Right renal pelvis (tissue), 4 donors: ENCODE measurements at regions not wholly inside any gene's neighbourhood (a gene's known extent, or its start where the extent isn't known, plus 50 kb on each side); places are given as distances from the start of the nearest gene placed in this dataset.

Experiments
- DNase-seq, 4 donors: peaks; one replicate each; pipeline ENCODE4 v3.0.0-alpha.2; 2013; ENCODE audit warnings: low read depth in 4 of 4, low spot score in 3 of 4, missing footprints in 1 of 4

DNA sequence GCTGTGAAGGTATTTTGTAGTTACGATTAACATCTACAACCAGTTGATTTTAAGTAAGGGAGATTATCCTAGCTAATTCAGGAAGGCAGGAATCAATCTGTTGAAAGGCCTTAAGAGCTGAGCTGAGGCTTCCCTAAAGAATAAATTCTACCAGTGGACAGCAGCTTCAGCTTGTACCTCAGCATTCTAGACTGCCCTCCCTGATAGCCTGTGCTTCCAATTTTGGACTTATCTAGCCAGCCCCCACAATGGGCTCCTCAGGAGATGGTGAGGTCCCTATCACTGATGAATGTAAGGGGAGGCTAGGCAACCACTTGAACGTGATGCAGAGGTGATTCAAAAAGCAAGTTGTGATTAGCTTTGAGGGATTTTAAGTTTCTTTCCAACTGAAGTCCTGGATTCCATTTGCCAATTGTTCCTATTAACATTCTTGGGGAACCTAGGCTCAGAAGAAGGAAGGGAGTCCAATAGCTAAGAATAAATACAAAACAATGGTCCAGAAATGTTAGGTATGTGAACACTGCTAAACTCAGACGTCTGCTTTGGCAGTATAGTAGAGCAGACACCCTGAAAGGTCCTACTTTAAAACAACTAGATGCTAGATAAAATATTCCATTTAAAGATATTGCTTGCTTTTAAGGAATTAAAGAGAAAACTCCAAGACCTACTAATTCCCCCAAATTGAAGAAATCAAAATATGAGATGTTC is 404.3 kb upstream of the TENM4 start:
- no peak for DNase-seq

DNA sequence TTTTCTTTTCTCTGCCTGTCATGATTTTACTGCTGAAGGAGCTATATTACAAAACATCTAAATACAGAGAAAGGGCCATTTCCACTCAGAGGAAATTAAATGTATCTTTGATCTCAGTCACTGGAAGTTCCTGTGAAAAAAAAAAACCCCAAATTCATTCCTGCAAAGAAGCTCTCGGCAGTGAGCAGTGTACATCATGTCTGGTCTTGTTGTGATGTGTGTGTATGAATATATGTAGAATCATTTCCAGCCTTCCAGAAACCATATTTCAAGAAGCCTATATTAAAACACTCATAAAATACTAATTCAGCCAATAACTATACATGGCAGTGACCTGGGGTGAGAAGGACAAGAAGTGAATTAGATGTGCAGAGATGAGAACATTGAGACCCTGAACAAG is 393.2 kb upstream of the TENM4 start:
- no peak for DNase-seq

DNA sequence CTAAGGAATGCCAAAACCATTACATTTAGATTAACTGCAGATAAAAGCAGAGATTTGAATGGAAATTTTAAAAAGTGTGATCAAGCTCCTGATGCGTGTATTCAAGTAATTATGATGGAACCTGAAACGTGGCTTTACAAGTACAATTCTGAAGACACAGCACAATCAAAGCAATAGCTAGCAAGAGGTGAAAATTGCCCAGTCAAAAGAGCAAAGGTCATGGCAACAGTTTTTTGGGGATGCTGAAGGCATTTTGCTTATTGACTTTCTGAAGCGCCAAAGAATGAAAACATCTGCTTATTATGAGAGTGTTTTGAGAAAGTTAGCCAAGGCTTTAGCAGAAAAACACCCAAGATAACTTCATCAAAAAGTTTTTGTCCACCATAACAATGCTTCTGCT is 389.6 kb upstream of the TENM4 start:
- no peak for DNase-seq

DNA sequence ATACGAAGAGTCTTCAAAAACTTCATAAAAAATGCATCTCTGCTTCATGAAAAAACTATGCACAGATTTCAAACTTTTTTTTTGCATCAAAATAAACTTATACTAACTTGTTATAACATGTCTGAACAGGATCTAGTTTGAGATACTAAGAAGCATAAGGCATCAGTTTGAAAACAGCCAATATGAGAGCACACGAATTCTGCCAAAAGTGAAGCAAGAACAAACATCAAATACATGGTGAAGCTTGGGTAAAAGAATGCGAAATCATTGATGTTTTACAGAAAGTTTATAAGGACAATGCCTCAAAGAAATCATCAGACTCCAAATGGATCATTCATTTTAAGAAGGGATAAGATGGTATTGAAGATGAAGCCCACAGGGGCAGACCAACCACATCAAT is 389.1 kb upstream of the TENM4 start:
- no peak for DNase-seq

DNA sequence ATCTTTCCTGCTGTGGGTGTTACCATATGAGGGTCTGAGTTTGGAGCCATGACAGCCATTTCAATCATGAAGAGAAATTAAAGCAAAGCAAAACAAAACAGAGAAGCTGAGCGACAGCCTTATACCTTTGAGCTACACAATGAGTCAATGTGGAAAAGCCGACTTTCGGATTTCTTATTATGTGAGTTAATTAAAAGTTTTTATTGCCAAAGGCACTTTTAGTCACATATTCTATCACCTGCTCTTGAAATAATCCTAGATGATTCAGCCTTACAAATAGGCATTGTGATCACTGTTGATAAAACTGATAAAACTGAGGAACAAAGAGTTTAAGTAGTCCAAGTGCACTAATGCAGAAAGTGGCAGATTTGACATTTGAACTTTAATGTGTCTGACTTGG is 381.9 kb upstream of the TENM4 start:
- no peak for DNase-seq

DNA sequence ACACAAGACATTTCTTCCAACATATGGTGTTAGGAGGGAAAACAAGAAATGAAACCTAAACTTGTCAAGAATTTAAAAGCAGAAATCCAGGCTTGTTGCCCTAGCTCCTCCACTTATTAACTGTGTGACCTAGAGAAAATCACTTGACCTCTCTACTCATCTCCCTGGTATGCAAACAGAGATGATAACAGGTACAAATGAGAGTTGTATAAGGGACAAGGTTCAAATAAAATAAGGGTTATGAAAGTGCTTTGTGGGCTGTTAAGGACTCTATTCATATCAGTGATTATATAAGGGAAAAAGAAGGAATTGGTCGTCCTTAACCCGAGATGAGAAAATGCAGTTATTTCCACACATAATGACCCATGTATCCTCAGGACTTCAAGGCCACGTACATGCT is 372.7 kb upstream of the TENM4 start:
- no peak for DNase-seq

DNA sequence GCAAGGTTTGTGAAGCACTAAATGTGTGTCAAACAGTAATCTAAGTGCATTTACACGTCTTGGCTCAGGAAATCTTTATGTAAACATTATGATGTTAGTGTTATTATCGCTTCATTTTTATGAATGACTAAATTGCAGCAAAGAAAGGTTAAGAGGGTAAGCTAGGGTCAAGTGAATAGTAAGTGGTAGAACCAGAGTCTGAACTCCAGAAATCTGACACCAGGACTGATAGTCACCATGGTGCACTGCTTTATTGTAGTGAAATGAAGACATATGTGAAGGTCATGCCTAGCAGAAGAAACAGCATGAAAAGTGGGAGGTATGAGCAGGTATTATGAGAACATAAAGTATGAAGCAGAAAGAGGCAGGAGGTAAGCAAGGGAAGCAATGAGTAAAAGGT is 368.7 kb upstream of the TENM4 start:
- no peak for DNase-seq

DNA sequence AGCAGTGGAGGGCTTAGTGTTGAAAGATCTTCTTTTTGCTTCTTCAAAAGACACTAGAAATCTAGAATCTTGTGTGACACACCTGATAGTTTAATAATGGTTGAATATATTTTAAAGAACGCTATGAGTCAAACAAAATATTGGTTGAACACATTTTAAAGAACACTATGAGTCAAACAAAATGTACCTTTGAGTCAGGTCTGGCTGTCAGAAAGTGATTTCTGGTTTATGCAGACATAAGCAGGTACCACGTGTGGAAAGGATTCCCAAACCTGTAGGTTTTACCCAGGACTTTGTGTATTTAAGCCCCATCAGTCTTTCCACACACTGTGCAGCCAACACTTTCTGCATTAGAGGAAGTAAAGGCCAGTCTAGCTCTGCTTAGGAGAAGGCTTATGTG is 366.7 kb upstream of the TENM4 start:
- no peak for DNase-seq

DNA sequence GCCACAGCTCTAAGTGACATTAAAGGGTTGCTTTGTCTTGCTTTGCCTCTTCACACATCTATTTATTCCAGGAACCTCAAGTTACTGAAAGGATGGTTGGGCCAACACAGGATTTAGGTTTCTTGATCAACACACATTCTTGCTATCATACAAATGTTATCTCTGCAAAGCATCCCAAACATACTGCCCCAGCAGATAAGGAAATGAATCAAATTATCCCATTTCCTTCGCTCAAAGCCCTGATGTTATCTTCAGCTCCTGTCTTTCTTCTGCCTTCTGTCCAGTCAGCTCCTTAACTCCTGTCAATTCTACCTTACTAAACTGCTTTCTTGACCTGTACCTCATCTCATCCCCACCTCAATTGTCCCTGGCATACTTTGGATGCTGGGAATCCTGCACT is 355.9 kb upstream of the TENM4 start:
- DNase-seq = no peak

DNA sequence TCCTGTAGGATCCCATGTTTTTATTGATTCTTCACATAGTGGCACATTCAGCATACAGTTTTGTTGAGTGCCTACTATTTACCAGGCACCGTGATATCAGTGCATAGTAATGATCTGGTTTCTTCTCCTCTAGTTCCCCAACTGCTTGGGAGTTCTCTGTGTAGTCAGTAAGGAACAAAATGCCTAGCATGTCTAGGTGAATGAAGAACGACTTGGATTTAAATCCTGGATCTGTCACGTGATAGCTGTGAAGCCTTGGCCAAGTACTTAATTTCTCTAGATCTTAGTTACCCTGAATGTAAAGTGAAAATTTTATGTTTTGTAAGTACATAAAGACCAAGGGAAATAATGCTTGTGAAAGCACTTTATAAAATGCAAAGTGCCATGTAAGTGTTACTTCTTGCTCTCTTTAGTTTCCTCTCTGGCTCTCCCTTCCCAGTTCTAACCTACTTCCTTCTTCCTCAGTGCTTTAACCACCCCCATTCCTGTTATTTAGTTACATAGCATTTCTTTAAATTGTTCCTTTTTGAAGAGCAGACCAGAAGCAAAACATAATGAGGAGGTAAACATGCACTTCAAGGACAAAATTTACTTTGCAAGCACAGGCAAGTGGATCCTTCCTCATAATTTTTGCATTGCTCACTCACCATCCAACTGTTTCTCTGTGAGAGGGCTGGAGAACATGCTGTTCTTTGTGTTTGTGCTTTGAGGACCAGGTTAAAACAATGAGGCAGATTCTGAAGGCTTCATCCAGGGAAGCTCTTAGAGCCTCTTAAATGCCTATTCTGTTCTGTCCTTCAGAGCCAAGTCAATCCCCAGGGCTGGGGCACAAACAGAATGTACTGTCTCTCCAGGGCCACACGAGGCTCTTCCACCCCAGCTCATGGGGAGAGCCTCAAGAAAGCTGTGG is 353.9 kb upstream of the TENM4 start:
- no peak for DNase-seq

DNA sequence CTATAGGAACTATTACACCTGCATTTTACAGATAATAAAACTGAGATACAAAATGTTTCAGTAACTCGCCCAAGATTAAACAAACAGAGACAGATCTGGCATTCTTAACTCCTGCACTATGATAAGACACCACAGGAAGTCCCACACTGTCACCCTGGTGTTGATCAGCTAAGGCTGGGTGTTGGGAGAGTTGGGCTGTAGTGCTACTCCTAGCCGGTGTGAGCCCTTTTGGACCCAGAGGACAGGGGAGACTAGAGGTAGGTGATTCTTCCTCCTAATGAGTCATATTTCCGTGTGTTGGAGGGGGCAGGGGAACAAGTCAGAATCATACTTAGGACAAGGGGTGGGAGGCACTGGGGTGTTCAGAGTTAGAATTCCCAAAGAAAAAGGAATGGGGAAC is 353.2 kb upstream of the TENM4 start:
- DNase-seq = no peak

DNA sequence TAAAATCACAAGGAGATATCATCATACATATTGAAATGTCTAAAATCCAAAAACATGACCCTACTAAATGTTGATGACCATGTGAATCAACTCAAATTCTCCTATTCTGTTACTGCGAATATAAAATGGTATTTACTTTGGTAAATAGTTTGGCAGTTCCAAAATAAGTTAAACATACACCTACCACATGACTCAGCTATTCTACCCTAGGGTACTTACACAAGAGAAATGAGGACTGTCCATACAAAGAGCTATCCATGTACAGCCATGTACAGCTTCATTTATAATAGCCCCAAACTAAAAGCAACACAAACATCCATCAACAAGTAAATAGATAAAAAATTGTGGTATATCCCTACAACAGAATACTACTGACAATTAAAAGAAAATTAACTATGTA is 346.1 kb upstream of the TENM4 start:
- no peak for DNase-seq

DNA sequence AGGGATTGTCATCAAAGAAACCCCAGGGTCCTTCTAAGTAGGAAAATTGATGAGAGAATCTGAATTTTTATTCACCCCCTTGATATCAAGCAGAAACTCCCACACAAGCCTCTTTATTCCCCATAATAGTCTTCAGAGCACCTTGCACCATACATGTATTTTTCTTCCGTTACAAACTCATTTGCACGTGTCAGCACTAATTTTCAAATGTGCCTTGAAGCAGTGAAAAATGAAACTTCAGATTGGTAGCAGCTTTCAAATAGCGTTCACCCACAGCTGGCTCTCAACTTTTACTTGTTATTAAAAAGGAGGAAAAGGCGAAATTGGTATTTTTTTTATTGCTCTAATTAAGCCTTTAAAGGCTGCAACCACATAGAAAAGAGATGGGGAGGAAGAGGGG is 343.0 kb upstream of the TENM4 start:
- no peak for DNase-seq

DNA sequence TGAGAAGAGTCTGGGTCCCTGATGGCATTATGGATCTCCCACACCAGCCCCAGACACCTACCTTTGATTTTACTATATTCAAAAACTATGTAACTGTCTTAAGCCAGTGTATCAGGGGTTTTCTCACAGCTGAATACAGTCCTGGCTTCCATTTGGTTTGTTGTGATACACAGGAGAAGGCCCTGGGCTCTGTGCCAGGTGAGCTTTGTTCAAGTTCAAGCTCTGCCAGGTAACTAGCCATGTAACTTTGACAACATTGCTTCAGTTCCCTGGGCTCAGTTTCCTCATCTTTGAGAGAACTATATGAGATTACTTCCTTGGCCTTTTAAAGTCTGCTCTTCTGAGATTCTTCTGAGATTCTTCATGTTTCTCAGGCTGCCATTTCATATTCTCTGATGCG is 327.5 kb upstream of the TENM4 start:
- no peak for DNase-seq

DNA sequence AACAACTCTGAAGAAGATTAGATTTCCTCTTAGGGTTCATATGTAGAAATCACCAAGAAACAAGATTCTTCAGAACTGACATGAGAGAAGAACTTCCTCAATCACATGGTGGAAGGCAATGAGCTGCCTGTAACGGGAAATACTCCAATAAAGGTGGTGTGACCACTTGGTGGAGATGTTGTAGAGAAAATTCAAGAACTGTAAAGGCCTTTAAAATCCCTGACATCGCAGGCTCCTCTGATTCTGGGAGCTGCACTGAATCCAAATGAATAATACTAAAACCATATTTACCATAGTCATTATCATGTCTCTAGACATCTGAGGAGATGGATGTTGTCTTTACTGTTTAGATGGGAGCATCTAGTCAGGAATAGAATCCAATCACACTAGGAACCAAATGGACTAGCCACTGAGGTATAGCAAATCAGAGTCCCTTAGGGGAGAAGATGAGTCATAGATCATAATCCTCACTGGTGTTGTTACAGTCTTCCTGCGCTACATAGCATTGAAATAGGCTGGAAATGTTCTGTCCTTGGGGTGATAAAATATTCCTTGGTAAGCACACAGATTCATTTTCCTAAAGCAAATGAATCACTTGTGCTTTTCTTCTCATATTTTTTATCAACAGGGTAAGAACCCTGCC is 321.6 kb upstream of the TENM4 start:
- DNase-seq = peak; percentile 8 to 19 (median 13)

DNA sequence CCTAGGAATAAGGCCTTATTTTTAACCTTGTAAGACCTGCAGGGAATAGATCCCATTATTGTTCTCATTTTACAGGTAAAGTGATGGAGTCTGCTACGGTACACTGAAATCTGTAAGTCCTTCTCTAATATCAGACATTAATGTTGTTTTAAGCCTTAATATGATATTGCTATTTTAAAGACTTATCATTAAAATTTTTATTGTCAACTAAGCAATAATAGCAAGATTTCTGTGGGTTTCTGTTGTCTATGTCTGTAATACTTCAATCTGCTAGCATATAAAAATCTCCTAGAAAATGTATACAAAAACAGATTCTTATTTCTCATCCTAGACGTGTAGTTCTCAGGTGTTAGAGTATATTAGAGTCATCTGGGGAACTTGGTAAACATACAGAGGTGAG is 317.5 kb upstream of the TENM4 start:
- DNase-seq = no peak

DNA sequence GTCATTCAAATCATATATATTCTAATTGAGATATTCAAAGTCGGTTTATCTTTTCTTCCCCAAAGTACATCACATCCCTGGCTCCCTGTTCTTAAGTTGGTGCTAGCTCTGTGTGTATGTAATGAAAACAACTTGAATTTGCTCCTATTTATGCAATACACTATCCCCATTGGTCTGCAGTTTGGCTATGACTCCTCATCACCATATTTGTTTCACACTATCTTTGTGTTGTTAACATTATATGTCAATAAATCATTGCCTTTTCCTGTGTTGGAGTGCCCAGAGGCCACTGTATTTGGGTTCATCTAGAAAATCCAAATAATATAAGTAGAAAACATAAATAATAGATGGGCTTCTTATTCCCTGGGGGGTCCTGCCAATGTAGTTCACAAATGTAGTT is 306.6 kb upstream of the TENM4 start:
- no peak for DNase-seq

DNA sequence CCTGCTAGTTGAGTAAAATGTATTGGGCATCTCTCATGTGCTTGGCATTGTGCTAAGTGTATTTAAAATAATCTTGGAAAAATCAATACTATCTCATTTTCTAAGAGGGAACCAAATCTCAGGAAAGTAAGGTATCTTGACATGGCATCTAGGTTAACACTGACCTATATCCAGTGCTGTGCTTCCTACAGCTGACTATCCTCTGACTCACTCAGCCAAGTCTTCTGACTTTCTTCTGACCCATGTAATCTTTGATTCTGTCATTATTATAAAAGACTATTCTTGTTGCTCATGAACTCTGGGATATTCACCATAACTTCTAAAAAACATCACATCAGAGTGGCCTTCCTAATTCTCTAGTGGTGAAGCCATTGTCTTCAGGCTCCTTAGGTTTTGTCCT is 304.1 kb upstream of the TENM4 start:
- DNase-seq = no peak

DNA sequence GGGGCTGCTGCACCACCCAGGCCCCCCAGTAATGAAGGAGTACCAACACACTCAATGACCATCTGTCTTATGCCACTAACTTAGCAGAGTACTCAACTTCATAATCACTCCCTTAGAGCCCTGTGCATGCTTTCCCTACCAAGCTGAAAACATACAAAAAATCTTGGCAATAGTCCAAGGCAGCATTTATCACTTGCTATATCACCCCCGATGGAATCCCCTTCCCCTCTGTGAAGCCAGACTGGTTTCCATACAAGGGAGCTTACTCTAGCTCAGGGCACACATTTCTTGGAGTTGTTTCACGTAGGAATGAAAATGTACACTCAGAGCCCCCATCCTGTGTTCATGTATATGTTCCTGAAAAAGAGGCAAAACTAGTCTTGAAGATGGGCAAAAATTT is 301.3 kb upstream of the TENM4 start:
- peak in 1 of 4 donors; percentile 2 for DNase-seq

DNA sequence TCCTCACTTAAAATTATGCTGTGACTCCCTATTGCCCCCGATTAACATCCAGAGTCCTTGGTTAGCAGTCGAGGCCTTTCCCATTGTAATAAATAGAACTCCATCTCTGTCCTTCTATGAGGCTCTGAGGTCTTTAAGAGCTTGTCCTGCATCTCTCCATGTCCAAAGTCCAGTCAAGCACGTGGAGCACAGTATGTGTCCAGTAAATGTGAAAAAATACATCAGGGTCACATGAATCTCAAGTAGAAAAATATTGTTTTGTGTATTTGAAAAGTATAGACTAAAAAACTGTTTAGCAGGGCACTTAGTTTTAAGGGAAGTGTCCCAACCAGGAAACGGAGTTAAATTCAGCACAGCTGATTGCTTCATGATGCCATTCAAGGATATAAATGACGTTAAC is 298.8 kb upstream of the TENM4 start:
- DNase-seq = no peak

DNA sequence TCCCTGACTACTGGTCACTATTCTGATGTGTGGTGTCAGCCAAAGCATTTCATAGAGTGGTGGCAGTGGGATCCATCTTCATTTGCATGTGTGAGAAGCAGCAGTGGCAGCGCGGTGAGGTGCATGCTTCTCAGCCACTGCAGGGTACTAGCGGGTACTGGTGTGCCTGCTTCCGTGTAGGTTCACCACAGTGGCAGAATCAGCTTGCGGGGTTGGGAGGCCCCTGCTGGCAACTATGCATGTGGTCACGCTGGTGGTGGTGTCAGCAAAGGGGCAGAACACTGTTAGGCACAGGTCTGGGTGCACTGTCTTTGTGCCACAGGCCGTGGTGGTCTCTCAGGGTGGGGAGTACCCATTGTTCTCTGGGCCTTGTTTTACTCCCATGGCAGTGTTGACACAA is 286.4 kb upstream of the TENM4 start:
- no peak for DNase-seq

DNA sequence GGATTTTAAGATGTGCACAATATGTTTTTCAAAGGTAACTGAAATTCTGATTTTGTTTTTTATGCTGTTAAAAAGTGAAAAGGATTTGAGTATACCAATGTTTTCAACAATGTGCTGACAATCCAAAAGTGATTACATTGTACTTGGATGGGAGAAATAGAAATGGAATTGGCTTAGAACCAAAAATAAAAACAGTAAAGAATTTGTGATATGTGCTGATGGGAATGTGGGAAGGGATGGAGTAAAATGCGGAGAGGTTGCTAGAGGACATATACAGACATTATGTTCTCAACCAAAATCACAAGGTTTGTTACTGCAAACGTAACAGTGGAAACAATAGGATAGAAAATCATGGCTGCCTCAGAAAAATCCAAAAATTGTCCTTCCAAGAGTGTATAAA is 279.3 kb upstream of the TENM4 start:
- DNase-seq = no peak
